ENCODE measurements at regions not wholly inside any gene's neighbourhood (a gene's known extent, or its start where the extent isn't known, plus 50 kb on each side); places are given as distances from the start of the nearest gene placed in this dataset.

- no peak for TF ChIP-seq CTCF (conservative IDR thresholded peaks at IDR 0.05 in 1 of 2, IDR thresholded peaks at IDR 0.05 in 1 of 2; ENCODE audit: extremely low read depth in 1 of 2, insufficient read depth in 1 of 2, low read depth in 1 of 2, low read length in 2 of 2)
- TF ChIP-seq EZH2 (IDR thresholded peaks at IDR 0.05; ENCODE audit: borderline replicate concordance, low read length): no peak
These were observed 138.9 kb downstream of the DCAF12L2 start for GRCh38 chrX:126027229-126027628.

Measured in mammary epithelial cell (primary cell).